Astrocyte (in vitro differentiated cells and primary cell): ENCODE measurements at regions not wholly inside any gene's neighbourhood (a gene's known extent, or its start where the extent isn't known, plus 50 kb on each side); places are given as distances from the start of the nearest gene placed in this dataset.

Experiments
- EZH2 ChIP-seq: IDR thresholded peaks from 2 replicates; pipeline ENCODE4 v1.6.1; 2012; ENCODE audit warnings: mild to moderate bottlenecking, low read length, inconsistent platforms; ENCODE audit not compliant: insufficient read depth
- TF ChIP-seq, protein P1 (sequence below): IDR thresholded peaks from 2 replicates; pipeline ENCODE4 v1.5.1; 2011; ENCODE audit warnings: low read depth, mild to moderate bottlenecking, inconsistent platforms, low read length, moderate library complexity; ENCODE audit not compliant: insufficient read depth

DNA sequence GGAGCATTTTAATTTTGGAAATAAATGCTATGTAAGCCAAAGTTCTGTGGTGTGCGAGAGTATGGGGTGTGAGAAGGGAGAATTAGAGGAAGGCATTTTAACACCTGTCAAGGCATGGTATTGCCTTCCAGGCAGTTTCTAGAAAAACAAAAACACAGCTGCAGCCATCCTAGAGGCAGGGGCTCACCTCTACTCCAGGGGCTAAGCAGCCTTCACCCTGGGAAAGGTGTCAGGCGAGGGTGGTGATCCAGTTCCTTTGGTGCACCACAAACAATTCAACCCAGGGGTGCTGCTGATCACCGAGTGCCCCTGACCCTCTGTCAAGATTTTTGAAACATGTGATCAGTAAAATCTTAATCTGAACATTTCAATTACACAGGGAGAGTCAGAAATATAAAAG, 59.2 kb upstream of the GPR26 start:
- TF ChIP-seq, protein P1, sequence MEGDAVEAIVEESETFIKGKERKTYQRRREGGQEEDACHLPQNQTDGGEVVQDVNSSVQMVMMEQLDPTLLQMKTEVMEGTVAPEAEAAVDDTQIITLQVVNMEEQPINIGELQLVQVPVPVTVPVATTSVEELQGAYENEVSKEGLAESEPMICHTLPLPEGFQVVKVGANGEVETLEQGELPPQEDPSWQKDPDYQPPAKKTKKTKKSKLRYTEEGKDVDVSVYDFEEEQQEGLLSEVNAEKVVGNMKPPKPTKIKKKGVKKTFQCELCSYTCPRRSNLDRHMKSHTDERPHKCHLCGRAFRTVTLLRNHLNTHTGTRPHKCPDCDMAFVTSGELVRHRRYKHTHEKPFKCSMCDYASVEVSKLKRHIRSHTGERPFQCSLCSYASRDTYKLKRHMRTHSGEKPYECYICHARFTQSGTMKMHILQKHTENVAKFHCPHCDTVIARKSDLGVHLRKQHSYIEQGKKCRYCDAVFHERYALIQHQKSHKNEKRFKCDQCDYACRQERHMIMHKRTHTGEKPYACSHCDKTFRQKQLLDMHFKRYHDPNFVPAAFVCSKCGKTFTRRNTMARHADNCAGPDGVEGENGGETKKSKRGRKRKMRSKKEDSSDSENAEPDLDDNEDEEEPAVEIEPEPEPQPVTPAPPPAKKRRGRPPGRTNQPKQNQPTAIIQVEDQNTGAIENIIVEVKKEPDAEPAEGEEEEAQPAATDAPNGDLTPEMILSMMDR: no peak
- TF ChIP-seq EZH2: no peak
